Kidney capillary endothelial cell (primary cell): ENCODE measurements at regions not wholly inside any gene's neighbourhood (a gene's known extent, or its start where the extent isn't known, plus 50 kb on each side); places are given as distances from the start of the nearest gene placed in this dataset.

Source experiments
- DNase-seq: peaks from one replicate; pipeline ENCODE4 v3.0.0-alpha.2; 2018; ENCODE audit warnings: low spot score

- no peak for DNase-seq
Measured at GRCh38 chr3:117892431-117892841, 1142.2 kb downstream of the IGSF11 start.

GRCh38 chr3:117893001-117893400, 1141.6 kb downstream of the IGSF11 start:
- DNase-seq = no peak

- peak; percentile 52 for DNase-seq
Measured at GRCh38 chr3:117893638-117894037, 1141.0 kb downstream of the IGSF11 start.

- DNase-seq = no peak
Measured at GRCh38 chr3:117898722-117899522, 1135.7 kb downstream of the IGSF11 start.

GRCh38 chr3:117903226-117903625, 1131.4 kb downstream of the IGSF11 start:
- no peak for DNase-seq

GRCh38 chr3:117910820-117911521, 1123.7 kb downstream of the IGSF11 start:
- DNase-seq = no peak

GRCh38 chr3:117912352-117912751, 1122.3 kb downstream of the IGSF11 start:
- DNase-seq = no peak

- DNase-seq = no peak
Measured at GRCh38 chr3:117914540-117915100, 1120.0 kb downstream of the IGSF11 start.

GRCh38 chr3:117916839-117917238, 1117.8 kb downstream of the IGSF11 start:
- DNase-seq = no peak

- DNase-seq = no peak
Measured at GRCh38 chr3:117919621-117920020, 1115.0 kb downstream of the IGSF11 start.

GRCh38 chr3:117920253-117920898, 1114.3 kb downstream of the IGSF11 start:
- DNase-seq = no peak

GRCh38 chr3:117921411-117921810, 1113.2 kb downstream of the IGSF11 start:
- DNase-seq = no peak

GRCh38 chr3:117922039-117922438, 1112.6 kb downstream of the IGSF11 start:
- DNase-seq = no peak

GRCh38 chr3:117926819-117927218, 1107.8 kb downstream of the IGSF11 start:
- DNase-seq = no peak

GRCh38 chr3:117927825-117928224, 1106.8 kb downstream of the IGSF11 start:
- DNase-seq = no peak

- no peak for DNase-seq
Measured at GRCh38 chr3:117928836-117929235, 1105.8 kb downstream of the IGSF11 start.

- DNase-seq = no peak
Measured at GRCh38 chr3:117932441-117932840, 1102.2 kb downstream of the IGSF11 start.

- DNase-seq = no peak
Measured at GRCh38 chr3:117936159-117936558, 1098.5 kb downstream of the IGSF11 start.

- no peak for DNase-seq
Measured at GRCh38 chr3:117938974-117939373, 1095.7 kb downstream of the IGSF11 start.

- no peak for DNase-seq
Measured at GRCh38 chr3:117939425-117940027, 1095.1 kb downstream of the IGSF11 start.

GRCh38 chr3:117941015-117941414, 1093.6 kb downstream of the IGSF11 start:
- no peak for DNase-seq

GRCh38 chr3:117941756-117942155, 1092.9 kb downstream of the IGSF11 start:
- DNase-seq = no peak
